Activated CD8-positive, alpha-beta memory T cell treated with anti-CD3 and anti-CD28 coated beads, Interleukin-2, amount 50 U/mL, for 48 hours (primary cell): ENCODE measurements at regions not wholly inside any gene's neighbourhood (a gene's known extent, or its start where the extent isn't known, plus 50 kb on each side); places are given as distances from the start of the nearest gene placed in this dataset.

ENCODE experiments used
- DNase-seq: peaks from one replicate; pipeline ENCODE4 v3.0.0-alpha.2; 2020

DNA sequence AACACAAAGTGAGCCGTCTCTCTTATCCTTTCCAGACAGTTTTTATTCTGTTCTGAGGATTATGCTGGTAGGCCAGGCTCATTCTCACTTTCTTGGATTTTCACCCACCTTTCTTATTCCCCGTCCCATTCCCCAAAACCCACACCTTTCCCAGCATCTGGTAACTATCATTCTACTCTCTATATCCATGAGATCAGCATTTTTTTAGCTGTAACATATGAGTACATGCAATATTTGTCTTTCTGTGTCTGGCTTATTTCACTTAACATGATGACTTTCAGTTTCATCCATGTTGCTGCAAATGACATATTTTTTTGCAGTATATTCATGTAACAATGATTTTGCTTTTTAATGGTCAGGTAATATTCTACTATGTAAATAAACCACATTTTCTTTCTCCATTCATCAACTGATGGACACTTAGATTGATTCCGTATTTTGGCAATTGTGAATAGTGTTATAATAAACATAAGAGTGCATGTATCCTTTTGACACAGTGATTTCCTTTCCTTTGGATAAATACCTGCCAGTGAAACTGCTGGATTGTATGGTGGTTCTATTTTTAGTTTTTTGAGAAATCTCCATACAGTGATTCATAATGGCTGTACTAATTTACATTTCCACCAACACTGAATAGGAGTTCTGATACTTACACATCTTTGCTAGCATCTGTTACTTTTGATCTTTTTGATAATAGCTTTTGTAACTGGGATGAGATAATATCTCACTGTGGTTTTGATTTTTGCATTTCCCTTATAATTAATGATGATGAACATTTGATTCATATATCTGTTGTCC is 289.3 kb downstream of the RPRM start:
- DNase-seq: no peak

DNA sequence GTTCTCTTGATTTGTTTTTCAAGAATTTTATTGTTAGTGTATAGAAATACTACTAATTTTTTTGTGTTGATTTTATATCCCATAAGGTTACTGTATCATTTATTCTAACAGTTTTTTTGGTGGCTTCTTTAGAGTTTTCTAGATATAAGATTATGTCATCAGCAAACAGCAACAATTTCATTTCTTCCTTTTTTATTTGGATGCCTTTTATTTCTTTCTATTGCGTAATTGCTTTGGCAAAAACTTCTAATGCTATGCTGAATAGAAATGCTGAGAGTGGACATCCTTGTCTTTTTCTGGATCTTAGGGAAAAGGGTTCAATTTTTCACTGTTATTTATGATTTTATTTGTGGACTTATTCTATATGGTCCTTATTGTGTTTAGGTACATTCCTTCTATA is 298.8 kb downstream of the RPRM start:
- DNase-seq: no peak

DNA sequence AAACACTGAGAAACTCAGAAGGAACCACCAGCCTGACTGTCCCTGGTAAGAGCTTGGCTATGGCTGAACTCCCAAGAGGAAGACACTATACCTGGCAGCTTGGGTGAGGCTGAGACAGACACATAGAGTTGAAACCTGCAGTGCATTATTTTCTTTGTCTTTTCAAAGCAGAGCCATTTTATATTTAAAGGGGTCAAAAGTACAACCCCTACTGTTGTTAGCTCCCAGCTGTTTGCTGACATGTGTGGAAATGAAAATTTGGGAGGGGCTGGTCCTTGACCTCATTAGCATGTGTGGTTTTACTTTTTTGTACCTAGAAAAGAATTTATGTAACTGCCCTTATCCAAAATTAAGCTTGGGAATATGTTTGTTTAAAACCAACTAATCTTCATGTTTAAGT is 309.0 kb downstream of the RPRM start:
- DNase-seq: no peak

DNA sequence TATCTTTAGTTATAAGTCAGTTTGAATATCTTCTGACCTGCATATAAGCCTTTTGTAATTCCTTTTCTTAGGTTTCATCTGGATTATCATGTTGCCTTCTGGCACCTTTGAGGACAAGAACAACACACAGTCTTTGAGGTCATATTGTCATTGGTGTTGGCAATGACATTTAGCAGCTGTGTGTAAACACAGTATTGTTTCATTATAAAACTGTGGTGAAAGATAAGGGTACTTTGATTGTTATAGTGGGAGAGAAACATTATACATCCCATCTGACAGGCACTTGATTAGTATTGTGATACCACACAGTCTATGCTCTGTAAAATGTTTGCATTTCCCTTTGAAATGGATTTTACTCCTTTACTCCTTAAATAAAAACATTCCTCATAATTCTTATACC is 313.5 kb downstream of the RPRM start:
- DNase-seq: no peak

DNA sequence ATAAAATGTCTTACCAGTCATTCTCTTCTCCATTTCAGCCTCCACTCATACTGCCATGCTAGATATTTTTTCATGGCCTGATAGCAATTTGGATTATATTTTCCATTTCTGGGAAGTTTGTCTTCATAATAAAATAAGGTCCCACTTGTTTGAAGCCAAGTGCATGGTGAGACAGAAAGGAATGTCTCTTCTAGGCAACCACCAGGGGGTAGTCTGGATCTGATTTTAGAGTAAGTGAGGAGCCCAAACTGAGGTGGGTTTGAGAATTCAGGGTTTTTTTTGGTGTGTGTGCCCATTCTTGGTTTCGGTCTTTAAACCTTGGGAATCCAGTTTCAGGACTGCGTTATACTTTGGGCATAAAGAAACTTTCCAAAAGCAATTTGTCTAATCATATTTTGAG is 315.5 kb downstream of the RPRM start:
- DNase-seq: no peak

DNA sequence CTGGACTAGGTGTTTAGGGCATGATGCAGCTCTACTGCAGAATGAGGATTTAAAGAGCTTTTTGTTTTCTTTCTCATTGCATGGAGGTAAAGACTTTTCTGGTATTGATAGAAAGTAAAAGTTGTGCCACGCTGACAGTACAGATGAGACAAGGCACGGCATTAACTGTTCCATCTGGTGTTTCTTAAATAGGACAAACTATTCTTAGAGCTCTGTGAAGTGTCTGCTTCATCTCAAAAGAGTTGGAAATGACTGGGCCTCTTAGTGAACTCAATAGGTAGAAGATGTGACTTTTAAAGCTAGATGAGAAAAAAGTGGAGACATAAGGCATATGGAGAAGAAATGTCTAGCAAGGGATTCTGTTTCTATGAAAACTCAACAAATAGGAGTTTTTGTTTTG is 321.8 kb downstream of the RPRM start:
- DNase-seq: no peak

DNA sequence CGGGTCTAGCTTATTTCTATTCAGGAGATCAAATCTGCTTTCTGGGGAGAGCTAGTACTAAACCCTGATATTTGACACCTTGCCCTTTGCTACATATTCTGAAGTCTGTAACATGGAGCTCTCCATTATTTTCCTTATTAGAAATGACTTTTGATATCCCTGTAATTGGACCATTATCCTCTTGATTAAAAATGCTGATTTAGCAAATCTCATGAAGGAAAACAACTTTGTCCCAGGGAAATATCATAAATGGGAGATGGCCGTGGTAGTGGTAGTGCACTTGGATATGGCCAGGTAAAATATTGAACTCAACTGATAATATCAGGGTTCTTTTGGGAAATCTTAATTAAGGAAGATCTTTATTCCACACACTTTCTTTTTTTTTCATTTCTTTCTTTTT is 326.5 kb downstream of the RPRM start:
- no peak for DNase-seq

DNA sequence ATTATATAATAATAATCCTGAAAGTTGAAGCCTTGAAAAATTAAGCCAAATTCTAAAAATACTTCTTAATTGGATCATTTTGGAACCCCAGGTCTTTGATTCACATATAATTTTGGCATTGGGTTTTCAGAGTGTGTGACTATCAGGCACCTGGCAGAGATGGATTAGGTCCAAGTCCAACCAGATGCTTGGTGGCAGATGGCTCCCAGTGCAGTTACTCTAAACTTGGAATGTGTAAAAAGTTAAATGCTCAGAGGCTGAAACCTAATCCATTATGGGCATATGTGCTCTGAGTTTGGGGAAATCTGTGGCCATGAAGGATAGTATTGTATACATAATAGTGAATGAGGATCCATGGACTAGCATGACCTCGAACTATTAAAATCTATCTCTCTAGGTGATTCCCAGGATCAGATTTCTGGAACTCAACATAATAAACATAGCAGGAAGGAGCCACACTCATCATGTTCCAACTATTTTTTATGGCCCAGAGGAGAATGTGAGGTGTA is 333.0 kb downstream of the RPRM start:
- no peak for DNase-seq

DNA sequence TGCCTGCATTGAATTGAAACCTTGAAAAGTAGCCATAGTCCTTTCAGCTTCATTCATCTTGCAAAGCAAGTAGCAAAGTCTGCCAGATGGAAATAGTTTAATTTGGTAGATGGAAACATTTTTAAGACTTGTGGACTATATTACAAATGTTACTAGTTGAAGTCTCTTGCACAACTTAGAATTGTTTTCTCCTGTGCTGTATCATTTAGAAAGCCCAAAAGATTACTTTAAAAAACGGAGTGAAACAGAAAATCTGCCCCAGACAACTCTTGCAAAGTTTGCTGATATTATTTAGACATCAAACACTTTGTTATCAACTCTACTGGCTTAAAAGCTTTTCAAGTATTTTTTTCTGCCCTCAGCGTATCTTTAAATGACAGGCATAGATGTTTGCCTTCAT is 335.0 kb downstream of the RPRM start:
- no peak for DNase-seq

DNA sequence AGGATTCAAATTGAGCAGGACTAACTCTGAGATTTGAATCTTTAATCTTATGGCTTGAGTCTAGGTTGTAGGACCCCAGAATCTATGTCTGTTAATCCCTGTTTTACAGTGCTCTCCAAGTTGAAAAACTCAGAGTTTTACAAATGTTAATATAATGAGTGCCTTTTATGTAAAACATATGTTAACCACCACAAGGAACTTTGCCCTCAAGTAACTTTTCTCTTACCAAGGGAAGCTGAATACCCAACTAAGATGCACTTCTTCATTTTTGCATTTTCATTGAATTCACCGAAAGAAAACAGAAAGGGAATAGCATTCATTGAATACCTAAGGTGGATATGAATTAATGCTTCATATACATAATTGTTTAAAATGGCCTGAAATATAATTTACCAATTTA is 338.1 kb downstream of the RPRM start:
- no peak for DNase-seq

DNA sequence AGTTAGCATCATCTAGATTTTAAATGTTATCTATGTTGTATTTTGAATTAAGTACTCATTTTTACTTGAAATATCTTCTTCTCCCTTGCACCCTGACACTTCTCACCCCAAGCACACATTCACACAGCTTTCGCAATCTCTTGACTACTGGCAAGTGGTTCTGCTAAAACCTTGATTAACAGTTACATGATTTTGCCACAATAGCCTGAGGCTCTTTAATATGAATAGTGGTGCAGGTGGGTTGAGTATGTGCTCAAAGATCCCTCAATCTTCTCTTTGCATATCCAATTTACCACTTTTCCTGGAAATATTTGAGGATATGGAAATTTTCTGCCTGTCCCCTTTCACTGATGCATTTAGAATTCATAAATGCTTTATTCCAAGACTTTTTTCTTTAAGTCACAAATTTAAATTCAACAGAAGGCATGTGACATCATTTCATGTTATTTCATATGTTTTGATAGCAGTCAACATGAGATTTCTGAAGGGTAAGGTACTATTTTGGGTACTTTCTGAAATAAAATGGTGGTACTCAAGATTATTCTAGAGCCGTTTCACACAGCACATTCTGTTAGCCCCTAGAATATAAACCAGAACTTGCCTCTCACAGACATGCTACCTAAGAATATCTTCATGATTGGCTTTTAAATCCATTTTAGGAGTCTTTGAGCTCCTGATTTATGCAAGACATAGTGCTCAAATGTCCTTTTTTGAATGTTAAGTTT is 339.7 kb downstream of the RPRM start:
- DNase-seq: no peak

DNA sequence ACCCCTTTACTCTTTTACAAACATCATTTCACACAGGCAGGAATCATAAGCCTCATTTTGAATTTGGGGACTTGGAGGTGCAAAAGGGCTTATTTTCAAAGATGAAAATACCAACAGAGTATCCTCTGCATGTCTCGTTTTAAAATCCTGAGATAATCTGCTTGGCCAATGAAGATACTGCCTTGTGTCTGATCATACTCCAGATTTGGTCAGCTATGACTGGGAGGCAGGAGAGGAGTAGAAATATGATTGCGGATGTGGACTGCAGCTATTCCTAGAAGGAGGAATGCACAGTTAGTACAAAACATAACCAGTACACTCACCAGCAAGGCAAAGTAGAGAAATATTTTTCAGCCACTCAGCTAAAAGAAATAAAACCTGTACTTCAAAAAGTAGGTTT is 342.3 kb downstream of the RPRM start:
- DNase-seq: no peak

DNA sequence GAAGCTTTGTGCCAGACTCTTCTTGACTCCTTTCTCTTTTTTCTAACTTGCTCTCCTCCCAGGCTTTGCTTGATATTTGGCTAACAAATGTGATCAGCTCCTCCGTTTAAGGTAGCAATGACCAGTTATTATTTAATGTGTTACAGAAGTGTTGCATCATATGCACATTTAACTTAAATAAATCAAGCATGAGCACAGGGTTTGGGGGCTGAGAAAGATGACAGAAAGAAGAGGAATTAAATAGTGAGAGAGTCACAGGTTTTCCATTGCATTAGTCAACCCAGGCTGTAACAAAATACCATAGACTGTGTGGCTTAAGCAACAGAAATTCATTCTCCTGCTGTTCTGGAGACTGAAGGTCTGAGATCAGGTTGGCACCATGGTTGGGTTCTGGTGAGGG is 343.8 kb downstream of the RPRM start:
- DNase-seq: no peak

DNA sequence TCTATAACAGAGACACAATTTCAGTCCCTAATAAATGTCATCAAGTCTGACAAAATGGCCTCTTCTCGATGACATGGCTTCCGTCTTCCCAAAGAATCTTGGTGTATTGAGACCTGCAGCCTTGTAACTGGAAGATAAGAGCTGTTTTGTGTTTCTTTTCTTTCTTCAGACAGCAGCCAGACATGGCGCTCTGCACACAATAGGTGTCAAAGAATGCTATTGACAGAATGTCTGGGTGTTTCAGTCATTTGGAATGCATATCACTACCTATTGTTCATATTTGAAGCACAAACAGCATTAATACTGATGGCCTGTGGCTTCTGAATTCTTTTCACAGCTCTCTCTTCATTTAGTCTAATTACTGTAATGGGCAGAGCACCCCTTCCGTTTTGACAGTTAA is 344.8 kb downstream of the RPRM start:
- no peak for DNase-seq

DNA sequence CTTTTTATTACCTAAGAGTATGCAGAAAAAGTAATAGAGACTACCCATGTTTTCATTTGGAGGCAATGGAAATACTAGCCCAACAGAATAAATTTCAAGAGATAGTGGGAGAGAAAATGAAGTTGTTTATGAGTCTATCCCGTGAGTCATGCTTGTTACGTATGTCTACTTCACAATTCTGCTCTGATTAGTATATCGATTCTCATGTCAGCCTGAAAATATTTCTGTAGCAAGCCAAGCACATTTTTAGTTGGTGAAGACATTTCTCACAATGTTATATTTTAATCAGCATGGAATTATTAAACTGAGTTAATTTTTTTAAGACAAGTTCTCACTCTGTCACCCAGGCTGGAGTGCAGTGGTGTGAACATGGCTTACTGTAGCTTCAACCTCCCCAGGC is 346.1 kb downstream of the RPRM start:
- no peak for DNase-seq

DNA sequence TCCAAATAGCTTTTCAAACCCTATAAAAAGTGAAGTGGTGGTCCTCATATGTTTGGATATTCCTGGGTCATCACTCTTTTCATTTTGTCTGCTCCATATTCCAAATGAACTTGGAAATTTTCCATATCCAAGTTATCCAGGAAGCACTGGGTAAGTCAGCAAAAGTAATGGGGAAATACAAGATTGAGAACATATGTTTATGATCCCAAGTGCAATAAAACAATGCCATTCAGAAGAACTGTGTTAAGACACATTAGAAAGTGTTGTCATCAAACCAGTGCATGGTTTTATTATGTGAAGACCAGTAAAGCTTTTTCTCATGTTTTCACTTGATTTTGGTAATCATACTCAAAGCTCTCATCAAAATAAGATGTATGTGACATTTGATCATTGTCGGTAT is 363.4 kb downstream of the RPRM start:
- DNase-seq: no peak

DNA sequence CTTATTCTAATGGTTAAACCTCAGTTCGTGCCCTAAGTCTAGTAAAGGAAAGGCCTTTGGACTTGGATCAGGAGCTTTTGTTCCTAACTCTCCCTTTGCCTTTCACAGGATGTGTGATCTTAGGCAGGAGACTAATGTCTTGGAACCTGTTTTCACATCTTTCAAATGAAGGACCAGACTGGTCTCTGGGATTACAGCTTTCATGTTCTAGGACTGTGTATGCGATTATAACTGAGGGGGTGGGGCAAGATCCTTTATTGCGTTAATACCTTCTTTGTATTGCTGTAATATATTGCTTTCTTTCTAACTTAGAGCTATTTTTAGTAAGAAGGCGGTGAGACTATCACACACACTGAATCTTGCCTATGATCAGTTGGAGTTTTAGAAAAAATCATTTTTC is 368.1 kb downstream of the RPRM start:
- DNase-seq: no peak

DNA sequence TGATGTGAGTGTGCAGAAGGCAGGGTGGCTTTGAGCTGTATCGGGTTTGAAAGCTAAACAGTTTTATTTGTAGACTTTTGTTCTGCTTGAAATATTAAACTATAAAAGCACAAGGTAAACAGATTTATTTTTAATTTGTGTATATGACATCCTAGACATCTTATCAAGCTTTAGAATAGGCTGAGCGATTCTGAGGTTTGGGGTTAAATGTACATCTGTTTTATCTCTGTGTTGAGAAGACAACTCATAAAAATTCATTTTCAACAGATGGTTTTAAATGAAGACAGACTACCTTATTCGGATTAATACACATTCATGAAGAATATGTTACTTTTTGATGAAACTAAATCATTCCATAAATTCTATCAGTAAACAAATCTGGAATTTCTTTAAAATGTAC is 368.8 kb downstream of the RPRM start:
- DNase-seq: no peak

DNA sequence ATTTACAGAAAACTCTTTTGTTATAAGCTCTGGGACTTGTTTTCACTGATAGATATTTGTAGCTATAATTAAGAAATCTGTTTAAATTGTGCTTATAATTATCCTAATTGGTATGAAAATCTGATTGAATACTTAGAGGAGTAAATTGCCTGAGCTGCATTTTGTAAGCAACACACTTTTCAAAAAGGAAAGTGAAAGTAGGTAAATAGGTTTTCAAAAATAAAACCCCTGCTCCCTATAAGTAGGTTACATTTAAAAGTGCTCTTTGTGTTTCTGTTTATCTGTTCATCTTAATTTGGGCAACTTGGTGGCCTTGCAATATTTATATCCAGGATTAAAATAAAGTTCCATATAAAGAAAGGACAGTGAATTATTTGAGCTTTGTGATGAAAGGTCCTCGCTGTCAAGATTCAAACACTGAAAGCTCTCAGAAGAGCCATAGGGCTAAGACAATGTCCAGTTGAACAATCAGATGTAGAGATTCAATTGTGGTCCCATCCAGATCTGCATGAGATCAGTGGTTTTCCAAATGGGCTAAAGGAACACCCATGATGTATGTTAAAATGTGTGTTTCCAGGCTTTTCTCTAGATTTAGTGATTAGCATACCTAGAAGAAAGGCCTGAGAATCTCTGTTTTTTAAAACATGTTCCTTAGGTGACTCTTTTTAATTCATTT is 371.6 kb downstream of the RPRM start:
- DNase-seq: no peak

DNA sequence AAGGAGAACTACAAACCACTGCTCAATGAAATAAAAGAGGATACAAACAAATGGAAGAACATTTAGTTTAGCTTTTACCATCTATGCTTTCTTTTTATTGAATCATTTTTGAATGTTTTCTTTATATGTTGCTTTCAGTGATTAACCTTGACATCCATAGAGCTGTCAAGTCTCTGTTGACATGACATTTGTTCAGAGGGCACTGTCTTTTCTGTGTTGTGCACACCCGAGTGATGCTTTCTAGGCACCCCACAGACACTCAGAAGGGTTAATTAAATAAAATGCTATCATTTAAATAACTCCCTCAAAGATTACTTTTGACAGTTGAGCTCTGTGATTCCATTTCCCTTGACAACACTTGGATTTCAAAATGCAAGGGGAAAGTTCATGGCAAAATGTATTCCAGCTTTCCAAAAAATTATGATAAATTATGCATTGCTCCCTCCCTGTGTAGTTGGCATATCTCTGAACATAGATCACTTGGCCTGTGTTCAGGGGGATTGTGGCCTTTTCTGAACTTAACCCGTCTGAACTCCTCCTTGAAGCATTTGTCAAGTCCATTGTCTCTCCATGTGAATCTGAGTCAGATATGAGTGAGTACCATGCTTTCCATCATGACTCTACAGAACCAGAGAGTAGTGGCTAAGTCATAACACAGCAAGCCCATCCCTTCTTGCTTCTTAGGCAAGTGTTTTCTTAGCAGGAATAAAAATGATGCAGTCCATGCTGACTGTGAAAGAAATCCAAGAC is 372.6 kb downstream of the RPRM start:
- DNase-seq: no peak

DNA sequence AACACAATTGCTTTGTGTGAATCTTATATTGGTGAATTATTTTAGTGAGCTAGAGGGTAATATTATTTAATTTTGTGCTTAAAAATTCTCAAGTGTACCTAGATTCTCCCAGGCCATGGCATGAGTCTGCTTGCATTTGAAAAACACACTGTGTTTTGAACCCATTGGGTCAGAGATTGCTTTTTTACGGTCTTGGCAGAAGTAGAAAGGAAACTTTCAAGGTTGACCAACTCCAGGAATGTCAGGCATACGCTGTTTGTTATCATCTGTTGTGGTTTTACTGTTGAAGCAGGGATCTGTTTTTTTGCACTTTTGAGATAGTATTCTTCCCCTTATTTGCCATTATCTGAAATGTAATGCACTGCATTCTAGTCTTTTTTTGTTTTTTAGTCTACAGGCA is 377.4 kb downstream of the RPRM start:
- no peak for DNase-seq

DNA sequence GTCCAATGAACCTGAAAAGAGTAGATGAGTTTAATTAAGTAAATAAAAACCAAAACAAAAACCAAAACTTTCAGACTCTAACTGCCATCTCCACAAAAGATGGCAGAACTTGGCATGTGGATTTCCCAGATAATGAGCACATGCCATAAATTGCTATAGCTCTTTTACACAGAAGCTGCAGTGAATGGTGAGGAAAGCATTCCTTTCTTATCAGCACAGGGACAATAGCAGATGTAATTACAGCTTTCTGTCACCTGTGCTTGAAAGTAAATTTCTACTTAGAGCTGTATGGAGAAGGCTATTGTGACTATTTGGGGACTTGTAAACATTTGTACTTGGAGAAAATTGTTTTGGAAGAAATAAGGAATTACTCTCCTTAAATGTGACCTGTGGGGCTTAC is 378.4 kb downstream of the RPRM start:
- no peak for DNase-seq

DNA sequence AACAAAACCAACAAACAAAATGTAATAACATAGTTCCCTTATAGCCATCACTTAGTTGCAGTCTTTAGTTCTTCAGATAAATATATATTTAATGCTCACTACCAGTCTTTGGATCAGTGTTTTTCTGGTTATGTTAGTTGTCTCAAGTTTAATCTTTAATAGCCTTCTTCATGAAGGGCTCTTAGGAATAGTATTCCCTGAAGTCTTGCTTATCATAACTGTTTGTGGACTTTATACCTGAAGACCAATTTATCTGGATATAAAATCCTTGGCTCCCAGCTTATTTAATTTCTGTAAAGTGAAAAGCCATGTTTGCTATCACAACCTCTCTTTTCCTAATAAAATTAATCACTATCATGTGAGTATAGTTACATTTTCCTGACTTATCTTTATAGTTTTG is 379.7 kb downstream of the ARL6IP6 start:
- no peak for DNase-seq
